ENCODE measurements at regions not wholly inside any gene's neighbourhood (a gene's known extent, or its start where the extent isn't known, plus 50 kb on each side); places are given as distances from the start of the nearest gene placed in this dataset.
"Not testable (repeated sequence)": the region's sequence is repeated elsewhere in the genome, so short reads cannot be mapped to it uniquely, and the experiment has no call there.

DNA sequence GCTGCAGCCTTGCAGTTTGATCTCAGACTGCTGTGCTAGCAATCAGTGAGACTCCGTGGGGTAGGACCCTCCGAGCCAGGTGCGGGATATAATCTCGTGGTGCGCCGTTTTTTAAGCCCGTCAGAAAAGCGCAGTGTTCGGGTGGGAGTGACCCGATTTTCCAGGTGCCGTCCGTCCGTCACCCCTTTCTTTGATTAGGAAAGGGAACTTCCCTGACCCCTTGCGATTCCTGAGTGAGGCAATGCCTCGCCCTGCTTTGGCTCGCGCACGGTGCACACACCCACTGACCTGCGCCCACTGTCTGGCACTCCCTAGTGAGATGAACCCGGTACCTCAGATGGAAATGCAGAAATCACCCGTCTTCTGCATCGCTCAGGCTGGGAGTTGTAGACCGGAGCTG is 203.2 kb downstream of the SNCAIP start:
- not testable (repeated sequence) for ATAC-seq

DNA sequence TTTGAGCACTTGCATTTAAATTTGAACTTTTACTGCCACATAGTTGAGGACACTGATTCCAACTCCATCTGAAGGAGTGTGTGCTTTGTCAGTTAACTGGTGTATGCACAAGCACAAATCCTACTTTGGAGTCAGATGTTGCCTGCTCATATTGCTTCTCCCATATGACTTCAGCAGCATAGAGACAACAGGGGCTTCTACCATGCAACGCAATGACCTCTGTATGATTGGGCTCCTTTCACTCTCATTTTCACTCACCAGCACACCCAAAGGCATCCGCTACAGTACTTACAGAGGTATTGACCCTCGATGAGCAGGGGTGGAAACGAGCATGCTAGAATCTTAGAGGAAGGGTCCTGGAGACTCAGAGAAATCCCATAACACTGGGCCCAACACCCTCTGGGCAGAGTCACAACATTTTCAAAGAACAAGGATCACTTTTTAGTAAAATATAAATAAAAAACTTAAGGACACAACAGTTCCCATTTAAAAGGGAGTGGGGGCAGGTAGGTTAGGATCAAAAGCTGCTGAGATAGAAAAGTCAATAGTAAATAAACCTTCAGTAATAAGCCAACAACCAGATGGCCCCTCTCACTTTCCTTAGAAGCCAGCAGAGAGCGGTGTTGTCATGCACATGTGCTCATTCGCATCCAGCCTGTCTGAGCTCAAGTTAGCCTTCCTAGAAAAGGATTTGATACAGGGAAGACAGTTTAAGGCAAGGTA is 203.8 kb downstream of the SNCAIP start:
- no peak for ATAC-seq

DNA sequence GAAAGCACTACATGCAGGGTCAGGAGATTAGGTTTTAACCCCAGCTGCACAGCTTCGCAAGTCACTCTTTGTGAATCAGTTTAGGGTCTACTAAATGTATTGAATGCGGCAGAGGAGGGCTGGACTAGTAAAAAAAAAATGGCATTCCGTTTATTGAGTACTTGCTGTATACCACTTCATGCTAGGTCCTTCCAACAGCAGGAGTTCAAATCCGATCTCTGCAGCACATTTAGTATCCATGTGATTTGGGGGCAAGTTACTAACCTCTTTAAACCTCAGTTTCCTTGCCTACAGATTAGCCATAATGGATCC is 204.4 kb downstream of the SNCAIP start:
- ATAC-seq = no peak

DNA sequence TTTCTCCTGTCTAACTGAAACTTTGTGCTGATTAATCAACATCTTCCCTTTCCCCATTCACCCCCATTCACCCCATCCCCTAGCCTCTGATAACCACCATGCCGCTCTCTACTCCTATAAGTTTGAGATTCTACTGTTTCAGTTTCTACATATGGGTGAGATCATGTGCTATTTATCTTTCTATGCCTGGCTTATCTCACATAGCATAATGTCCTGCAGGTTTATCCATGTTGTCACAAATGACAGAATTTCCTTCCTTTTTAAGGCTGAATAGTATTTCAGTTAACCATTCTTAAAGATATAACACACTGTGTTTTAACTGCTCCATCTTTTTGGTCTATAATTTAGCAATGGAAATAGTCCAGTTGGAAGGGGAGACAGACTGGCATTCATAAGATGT is 205.1 kb downstream of the SNCAIP start:
- ATAC-seq = no peak

DNA sequence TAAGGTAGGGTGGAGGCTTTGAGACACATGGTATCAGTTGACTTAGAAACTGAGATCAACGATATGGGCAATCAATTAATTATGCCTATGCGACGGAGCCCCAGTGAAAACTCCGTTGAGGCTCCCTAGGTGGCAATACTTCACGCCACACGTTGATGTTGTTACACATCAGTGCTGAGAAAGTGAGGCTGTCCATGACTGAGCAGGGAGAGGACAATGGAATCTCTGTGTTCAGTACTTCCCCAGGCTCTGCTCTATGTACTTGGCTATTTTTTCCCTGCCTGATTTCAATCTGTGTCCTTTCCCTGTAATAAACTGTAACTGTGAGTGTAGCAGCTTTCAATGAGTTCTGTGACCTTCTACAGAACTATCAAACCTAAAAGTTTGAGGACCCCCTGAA is 211.7 kb downstream of the SNCAIP start:
- no peak for ATAC-seq

DNA sequence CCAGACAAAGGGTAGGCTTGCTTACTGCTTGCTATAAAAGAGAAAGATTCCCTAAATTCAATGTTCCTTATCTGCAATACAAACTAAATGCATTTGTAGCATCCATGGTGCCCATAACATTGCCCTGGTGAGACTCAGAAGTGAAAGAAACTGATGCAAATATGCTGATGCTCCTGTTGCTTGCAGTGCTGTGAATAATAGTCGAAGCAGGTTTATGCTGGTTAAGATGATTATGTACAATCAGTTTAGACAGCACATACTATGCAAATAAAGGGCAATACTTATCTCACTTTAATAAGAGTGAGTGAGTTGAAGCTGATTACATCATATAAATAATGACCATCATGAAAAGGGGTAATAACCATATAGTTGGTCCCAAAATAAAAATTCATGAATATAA is 215.5 kb downstream of the SNCAIP start:
- ATAC-seq = no peak

DNA sequence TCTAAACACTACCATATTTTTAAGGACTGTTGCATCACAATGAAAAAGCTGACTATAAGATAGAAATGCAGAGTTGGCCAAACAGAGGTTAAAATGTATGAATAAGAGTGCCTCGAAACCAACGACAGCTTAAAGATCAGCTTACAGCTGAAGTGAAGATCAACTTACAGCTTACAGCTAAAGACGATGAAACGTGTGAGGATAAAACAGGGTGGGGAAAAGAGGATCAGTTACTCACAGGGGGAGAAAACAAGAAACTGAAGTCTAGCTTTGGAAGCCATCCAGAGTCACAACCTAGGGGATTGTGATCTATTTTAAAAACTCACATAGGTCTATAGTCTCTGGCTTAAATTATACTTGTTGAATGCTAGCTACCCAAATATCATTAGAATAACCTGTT is 220.0 kb downstream of the SNCAIP start:
- no peak for ATAC-seq

DNA sequence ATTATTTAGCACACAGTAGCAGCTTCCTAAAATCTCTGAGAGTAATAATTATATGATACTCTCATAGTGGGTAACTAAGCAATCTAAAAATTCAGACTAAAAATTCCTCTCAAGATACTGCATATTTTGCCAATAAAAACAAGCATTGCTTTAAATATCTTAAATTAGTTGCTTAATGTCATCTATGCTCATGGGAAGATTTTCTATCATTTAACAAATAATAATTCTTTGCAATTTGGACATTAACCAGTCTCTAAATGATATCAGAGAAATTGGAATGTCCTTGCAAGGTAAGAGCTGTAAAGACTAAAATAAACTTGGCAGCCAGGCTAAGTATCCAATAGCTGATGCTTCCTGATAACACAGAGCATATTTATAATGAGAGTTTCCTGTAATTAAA is 221.8 kb downstream of the SNCAIP start:
- ATAC-seq = no peak

DNA sequence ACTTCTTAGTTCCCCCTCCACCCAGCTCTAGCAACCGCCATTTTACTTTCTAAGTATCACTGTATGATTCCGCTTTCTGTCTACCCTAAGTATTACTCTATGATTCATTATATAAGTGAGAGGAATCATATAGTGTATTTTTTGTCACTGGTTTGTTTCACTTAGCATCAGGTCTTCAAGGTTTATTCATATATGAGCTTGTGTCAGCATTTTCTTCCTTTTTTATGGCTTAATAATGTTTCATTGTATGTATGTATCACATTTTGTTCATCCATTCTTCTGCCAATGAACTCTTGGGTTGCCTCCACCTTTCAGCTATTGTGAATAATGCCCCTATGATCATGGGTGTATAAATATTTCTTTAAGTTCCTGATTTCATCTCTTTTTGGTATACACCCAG is 222.8 kb downstream of the SNCAIP start:
- no peak for ATAC-seq

DNA sequence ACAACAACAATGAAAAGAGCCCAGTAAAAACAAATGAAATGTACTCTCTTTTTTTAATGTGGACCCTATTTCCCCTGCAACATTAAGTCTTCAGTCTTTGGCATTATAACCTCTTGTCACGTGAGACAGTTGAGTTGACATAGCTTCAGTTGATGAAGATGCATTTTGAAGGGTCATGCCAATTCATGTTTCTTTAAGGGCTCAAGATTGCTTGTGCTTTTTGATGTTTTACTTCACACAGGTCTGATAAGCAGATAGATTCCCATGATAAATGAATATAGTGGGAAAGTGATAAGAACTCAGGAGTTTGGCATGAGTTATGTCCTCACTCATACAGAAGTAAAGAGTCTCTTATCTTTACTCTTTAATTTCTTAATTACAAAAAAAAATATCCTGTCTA is 229.4 kb downstream of the SNCAIP start:
- ATAC-seq = no peak

DNA sequence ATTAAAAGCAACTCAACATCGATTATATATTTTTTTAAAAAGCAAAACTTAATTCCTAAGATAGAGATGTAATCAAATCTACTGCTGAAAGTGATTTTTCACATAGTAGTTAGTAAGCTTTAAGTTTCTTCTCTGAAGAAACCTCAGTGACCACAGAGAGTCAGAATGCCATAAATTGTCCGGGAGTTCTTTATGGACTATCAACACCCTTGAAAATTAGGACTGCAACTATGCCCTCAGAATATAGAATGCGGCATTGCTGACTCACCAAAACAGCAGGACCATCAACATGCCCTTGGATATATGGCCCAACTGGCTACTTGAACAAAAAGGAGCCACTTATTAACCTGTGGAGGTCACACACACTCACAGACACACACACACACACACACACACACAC is 228.9 kb upstream of the SNX2 start:
- ATAC-seq = no peak

DNA sequence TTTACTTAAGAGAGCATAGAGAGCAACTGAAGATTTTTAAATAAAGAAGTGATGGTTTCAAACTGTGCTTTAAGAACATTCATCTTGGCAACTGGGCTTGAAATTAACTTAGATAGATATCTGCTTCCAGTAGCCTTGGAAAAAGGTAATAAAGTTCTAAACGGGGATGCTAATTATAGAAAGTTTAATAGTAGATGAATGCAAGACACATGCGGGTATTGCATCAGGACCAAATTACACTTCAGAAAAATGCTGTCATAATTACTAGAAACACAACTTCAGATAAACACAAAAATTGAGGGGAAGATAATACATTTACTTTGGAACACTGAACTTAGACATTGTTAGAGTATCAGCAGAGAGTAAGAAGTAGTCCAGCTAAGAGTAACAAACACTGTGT is 227.7 kb upstream of the SNX2 start:
- no peak for ATAC-seq

DNA sequence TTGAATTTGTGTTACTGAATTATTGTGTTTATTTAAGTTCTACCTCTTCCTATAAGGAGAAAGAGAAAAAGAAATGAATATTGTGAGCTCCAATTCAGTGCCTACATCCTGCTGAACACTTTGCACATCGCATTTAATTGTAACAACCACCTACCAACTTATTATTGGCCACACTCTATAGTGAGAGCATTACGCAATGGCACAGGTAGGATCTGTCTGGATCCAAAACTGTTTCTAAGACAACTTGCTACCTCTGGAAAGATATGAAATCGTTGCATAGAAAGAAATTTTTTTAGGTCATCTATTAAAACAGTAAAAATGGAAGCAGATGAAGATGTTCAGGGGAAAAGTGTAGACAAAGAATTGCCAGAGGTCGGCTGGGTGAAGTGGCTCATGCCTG is 227.2 kb upstream of the SNX2 start:
- no peak for ATAC-seq

DNA sequence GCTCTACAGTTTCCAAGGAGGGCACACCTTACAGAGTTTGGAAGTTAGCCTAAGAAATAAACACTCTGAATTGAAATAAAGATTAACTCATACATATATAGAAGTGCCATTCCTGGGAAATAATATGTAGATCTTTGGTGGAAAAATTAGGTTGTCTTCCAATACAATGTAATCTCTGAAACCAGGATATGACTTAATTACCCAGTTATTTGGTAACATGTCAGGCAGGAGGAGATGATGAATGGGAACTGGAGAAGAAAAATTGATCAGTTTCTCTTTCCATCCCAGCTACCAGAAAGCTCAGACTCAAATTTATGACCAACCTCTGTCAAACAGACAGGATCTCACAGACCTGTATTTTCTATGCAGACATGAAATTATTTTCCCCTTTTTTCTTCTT is 215.2 kb upstream of the SNX2 start:
- ATAC-seq = no peak

DNA sequence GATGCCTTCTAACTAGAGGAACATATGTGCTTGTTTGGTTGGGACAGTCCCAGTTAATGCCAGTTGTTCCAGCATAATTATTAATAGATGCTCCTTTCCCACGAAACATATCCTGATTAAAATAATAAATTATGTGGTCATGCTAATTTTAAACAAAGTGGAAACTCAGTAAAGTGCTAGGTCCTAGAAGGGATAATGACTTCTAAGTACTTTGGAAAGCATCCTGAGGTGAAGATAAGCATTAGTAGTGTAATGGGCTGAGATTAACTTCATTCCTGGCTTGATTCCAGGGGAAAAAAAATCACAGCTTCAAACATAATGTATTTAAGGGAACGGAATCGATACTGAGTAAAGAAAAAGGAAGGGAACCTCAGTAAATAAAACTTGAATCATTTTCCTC is 213.7 kb upstream of the SNX2 start:
- ATAC-seq = no peak

DNA sequence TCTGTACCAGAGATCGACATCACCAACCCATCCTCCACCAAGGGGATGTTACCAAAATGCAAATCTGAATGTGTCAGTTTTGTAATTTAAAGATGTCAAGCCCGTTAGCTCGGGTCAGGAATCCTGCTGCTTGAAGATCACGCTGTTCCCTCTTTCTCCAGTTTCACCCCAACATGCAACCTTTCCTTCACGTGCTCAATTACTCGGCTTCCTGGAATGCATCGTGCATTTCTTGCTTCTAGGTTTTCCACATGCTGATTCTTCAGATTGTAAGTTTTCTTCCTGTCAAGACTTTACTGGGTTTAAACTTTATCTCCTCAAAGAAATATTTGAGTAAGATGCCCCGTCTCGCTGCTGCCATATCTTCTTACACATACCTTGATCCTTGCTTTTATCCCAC is 209.5 kb upstream of the SNX2 start:
- no peak for ATAC-seq

DNA sequence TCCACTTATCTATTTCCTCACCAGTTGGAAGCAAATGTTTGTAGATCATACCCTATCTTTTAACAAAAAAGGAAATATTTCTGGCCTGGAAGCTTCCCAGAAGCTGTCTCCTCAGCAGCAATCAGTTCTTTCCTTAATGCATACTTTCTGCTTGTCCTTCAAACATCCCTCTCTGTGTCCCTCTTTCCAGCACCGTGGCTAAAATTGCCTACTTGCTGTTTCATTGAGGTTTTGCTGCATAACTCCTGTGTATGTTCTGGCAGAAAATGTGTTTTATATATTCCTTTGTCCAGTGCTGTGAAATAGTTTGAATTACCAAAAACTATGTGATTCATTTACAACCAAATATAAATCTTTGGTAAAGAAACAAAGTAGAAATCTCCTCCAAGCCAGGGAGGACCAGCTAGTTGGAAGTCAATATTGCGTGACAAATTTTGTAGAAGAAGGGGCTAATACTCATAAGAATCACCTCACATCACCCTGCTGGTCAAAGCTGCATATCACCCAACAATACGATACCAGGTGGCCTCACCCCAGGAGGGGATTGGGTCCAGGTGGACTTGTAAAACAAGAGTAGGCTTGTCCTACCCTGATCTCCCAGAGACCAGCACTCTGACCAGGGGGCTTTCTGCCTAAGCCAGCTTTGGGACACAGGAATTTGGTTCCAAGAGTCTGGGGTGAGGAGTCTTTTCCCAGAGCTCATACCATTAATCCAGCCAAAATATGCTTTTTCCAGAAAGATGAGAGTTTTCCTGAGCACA is 198.4 kb upstream of the SNX2 start:
- ATAC-seq = no peak

DNA sequence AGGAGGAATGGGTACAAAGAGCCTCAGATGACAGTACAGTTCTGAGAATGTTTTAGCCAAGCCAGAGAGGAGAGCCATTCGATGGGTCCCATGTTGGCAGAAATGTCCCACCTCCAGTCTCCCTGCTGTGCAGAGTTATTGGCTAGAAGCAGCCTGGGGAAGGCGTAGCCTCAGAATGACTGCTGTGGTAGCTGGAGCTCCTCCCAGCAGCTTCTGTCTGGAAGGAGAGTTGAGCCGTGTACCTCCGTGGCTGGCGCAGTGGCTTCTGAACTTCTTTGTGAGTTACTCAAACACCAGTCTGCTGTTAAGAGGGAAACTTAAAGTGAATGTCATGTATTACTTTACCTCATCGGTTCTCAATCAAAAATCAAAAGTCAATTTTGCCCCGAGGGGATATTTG is 193.3 kb upstream of the SNX2 start:
- no peak for ATAC-seq

DNA sequence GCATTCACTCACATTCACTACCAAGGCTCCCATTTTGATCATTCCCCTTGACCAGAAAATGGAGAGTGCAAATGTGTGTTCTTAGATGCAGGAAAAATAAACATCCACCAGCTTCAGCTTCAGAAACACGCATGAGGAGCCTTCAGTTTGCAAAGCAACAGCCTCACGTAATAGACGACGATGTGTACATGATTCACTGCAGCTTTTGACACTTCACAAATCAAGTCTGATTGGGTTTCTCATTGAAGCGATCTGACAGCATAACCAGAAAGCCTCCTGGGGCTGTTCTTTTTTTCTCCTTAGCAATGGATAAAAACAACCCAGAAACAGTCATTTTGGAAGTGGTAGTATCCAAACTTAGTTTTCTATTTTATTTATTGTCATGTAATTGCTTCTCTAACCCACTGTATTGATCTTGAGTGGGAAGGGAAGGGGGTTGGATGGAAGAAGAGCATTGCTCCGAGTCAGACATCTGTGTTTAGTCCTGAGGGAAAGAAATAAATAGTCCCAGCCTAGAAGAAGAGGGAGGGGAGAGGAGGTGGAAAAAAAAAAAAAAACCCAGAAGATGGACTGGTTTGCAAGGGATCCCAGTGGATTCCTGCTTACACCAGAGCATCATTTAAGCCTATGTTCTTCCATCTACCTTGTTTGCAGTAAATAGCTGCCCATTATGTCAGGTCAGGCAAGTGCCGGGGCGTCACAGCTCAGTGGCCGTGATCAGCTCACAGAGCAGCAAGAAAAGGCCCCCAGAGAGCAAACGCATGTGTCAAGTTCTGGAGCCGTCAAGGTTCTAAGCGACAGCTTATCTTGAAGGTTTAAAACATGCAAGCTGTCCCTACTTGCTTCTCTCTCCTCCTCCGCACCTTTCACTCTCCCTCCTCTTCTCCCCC is 190.2 kb upstream of the SNX2 start:
- no peak for ATAC-seq

DNA sequence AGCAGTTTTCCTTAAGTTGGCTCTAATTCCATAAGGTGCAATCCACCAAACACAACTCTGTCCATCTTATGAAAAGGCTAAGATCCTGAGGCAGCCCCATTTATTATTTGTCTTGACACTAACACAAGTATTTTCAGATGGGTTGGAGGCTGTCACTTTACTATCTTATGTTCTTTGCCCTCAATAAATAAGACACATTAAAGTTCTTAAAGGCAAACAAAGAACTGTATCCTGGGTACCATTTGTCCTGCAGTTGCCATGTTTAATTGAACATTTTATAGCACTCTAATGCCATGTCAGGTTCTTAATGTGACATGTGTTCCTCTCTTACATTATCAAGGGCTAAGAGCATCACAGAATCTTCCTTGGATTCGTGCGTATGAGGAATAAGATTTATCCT is 189.5 kb upstream of the SNX2 start:
- ATAC-seq = no peak

DNA sequence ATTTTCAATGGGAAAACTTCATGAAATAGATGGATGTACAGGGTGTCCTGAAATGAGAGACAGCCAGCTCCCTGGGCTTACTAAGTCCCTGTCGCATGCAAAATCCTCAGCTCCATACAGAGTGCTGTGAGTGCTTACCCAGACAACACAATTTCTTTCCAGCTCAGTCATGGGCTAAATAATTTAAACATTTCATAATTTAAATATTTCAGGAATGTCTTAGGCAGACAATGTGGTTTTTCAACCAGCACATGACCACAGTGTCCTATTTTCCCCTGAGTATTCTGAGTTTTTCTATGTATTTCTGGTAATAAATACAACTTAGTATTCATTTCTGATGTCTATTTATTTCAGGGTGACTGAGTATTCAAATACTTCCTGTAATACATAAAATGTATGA is 188.5 kb upstream of the SNX2 start:
- no peak for ATAC-seq

DNA sequence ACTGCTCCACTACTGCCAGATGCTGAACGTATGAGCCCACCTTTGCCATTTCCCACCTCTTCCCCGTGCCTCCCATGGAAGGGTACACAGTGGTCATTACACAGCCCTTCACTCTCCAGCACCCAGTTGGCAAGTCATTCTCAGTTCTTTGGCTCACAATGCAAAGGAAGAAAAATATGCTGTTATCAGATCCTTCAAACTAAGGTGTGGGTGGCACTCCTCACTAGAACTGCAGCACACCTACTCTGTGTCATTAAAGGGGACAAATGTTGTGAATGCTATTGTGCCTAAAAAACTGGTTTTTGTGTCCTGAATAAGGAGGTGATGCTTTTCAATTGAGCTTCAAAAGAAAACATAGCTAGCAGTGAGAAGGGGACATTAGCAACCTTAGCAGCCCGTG is 183.1 kb upstream of the SNX2 start:
- ATAC-seq = no peak

DNA sequence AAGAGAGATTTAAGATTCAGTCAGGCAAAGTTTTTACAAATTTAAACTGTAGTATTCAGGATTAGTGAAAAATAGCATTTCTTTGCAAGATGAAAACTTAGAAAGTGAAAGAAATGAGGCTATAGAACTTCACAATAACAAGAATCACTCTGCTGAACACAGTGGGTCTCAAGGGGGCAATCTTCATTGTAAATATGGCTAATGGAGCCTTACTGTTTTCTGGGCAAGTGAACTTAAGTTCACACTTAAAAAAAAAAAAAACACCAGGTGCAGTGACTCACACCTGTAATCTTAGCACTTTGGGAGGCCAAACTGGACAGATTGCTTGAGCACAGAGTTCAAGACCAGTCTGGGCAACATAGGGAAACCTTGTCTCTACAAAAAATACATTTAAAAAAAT is 175.9 kb upstream of the SNX2 start:
- ATAC-seq = no peak

DNA sequence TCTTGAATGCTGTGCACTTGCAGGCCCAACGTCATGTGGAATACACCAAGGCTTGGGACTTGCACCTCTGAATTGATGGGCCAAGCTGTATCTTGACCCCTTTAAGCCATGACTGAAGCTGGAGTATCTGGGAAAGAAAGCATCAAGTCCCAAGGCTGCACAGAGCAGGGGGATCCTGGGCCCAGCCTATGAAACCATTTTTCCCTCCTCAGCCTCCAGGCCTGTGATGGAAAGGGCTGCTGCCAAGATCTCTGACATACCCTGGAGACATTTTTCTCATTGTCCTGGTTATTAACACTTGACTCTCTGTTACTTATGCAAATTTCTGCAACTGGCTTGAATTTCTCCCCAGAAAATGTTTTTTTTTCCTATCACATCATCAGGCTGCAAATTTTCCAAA is 174.0 kb upstream of the SNX2 start:
- no peak for ATAC-seq
